CD4-positive, alpha-beta T cell treated with Interleukin-2 at 100 ng/mL for 4 hours (primary cell): ENCODE measurements at regions not wholly inside any gene's neighbourhood (a gene's known extent, or its start where the extent isn't known, plus 50 kb on each side); places are given as distances from the start of the nearest gene placed in this dataset.
"Not testable (repeated sequence)": the region's sequence is repeated elsewhere in the genome, so short reads cannot be mapped to it uniquely, and the experiment has no call there.

Source experiments
- DNase-seq: peaks from one replicate; pipeline ENCODE4 v3.0.0-alpha.2; 2020; ENCODE audit warnings: low spot score

DNA sequence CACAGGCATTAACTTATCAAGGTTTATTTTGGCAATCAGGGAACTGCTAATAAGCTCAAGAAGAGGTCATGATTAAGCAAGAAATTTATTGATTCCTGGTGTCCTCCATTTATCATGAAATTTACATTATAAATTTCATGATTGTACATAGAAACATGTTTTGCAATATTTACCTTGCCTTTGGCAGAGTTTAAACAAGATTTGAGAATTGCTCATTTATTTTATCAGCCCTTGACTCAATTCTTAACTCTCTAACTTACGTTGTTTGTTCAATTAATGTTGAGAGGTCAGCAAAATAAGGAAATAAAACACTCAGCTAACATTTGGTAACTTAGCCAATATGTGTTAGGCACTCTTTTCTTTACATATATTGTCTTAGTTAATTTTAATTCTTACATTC lies 286.6 kb downstream of the SLC7A11 start:
- no peak for DNase-seq

- DNase-seq = no peak
These were observed 290.0 kb downstream of the SLC7A11 start for GRCh38 chr4:137952116-137952515.

- DNase-seq = no peak
These were observed 291.9 kb downstream of the SLC7A11 start for GRCh38 chr4:137950286-137950685.

DNA sequence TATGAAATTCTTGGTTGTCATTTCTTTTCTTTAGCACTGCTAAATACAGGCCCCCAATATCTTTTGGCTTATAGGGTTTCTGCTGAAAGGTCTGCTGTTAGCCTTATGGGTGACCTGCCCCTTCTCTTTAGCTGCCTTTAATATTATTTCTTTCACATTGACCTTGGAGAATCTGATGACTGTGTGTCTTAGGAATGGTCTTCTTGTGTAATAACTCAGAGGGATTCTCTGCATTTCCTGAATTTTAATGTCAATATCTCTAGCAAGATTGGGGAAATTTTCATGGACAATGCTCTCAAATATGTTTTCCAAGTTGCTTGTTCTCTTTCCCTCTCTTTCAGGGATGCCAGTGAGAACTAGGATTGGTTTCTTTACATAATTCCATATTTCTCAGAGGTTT lies 292.4 kb downstream of the SLC7A11 start:
- DNase-seq = no peak

DNA sequence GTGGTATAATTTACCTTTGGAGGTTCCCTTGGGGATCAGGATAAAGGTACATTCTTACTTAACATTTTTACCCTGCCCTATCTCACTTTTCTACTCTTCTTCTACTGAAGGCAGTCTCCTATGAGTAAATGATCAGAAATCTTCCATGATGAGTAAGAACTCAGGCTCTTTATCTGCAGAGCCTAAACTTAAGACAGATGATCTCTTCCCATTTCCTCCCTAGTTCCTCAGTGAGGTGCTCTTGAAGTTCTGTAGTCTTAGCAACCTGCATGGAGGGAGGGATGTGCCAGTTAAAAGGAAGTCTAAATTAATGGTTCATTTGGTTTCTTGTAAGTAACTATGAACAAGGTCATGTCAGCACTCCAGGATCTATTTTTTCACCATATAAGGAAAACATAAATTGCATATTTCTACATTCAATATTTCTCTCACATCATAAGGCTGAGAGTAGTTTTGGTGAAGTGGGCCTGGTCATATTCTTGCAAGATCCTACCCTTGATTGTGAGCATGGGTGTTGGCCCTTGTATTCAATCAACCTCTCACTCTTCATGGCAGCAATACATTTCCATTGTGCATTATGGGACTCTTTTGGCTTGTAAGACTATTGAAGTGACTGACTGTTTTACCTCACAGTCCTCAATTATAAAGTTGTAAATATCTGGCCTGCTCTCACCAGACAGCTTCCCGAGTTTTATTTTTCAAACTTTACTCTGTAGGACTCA lies 295.5 kb downstream of the SLC7A11 start:
- DNase-seq = no peak

DNA sequence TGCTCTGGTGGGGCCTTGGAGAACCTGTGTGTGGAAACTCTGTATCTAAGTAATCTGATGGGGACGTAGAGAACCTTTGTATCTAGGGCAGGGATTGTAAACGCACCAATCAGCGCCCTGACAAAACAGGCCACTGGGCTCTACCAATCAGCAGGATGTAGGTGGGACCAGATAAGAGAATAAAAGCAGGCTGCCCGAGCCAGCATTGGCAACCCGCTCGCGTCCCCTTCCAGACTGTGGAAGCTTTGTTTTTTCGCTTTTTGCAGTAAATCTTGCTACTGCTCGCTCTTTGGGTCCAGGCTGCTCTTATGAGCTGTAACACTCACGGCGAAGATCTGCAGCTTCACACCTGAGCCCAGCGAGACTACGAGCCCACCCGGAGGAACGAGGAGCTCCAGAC lies 299.3 kb downstream of the SLC7A11 start:
- not testable (repeated sequence) for DNase-seq

GRCh38 chr4:137942015-137942515 lies 300.1 kb downstream of the SLC7A11 start:
- not testable (repeated sequence) for DNase-seq

GRCh38 chr4:137934911-137935310 lies 307.2 kb downstream of the SLC7A11 start:
- DNase-seq = no peak

GRCh38 chr4:137934046-137934445 lies 308.1 kb downstream of the SLC7A11 start:
- no peak for DNase-seq

- DNase-seq = no peak
These were observed 314.2 kb downstream of the SLC7A11 start for GRCh38 chr4:137927972-137928371.

- no peak for DNase-seq
These were observed 318.7 kb downstream of the SLC7A11 start for GRCh38 chr4:137923494-137923893.

DNA sequence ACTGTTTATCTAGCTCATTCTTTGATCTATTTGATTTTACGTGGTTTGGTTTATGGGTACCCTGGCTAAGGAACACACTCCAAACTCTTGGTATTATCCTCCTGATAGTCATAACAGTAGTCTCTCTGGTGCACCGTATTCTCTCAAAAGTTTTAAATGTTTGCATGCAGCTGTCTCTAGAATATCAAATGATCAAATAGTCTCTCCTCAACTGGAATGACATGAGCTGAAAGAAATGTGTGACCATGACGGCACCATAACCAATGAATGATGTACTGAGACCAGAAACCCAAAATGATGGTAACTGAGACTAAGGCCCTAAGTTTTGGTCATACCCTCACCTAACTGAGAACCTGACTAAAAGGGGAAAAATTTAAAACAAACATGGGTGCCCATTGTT lies 319.4 kb downstream of the SLC7A11 start:
- DNase-seq = no peak

- no peak for DNase-seq
These were observed 332.4 kb downstream of the SLC7A11 start for GRCh38 chr4:137909529-137910309.

- DNase-seq = no peak
These were observed 336.2 kb downstream of the SLC7A11 start for GRCh38 chr4:137905930-137906329.

DNA sequence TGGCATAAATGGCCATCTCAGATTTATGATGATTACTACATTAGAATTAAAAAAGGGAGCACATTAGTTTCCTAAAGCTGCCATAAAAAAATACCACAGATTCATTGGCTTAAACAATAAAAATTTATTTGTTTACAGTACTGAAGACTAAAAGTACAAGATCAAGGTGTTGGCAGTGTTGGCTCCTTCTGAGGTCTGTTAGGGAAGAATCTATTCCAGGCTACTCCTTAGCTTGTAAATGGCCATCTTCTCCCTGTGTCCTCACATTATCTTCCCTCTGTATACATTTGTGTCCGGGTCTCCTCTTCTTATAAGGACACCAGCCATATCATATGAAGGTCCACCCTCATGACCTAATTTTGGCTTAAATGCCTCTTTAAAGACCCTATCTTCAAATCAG lies 341.0 kb downstream of the SLC7A11 start:
- no peak for DNase-seq

- no peak for DNase-seq
These were observed 345.9 kb downstream of the SLC7A11 start for GRCh38 chr4:137896221-137896737.

DNA sequence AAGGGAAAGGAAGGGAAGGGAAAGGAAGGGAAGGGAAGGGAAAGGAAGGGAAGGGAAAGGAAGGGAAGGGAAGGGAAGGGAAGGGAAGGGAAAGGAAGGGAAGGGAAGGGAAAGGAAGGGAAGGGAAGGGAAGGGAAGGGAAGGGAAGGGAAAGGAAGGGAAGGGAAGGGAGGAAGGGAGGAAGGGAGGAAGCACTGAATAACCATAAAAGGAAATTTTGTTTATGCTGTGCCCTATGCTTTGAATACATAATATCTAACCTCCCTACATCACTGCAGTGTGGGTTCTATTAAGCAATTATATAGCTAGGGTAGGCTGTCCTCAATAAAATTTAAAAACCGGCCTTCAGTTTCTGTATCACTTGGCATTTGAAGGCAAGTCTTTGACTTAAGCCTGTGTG lies 346.6 kb downstream of the SLC7A11 start:
- DNase-seq = not testable (repeated sequence)

GRCh38 chr4:137892134-137892533 lies 350.0 kb downstream of the SLC7A11 start:
- no peak for DNase-seq

DNA sequence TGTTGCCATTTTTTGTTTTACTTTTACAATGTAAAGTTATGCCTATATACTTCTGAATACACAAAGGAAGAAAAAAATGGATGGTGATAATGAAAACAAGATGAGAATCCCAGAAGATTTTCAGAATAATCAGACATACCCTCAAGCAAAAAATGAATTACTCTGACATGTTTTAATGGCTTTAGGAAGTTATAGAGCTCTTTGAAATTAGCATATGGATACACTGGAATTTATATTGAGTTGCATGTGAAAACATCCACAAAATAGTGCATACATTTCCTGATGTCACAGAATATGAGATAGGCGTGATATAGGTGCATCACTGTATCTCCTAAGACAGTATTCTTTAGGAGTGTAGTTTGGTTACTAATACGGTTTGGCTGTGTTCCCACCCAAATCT lies 351.3 kb downstream of the SLC7A11 start:
- no peak for DNase-seq

DNA sequence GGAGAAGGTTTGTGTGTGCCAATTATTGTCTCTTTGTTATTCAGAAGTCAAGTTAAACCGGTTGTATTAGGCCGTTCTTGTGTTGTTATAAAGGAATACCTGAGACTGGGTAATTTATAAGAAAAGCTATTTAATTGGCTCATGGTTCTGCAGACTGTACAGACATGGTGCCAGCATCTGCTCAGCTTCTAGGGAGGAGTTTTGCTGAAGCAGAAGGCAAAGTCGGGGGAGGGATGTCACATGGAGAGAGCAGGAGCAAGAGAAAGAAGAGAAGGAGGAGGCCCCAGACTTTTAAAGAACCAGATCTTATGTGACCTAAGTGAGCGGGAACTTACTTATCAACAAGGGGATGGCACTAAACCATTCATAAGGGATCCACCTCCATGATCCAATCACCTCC lies 349.3 kb upstream of the PCDH18 start:
- no peak for DNase-seq

GRCh38 chr4:137868067-137868466 lies 335.8 kb upstream of the PCDH18 start:
- DNase-seq = not testable (repeated sequence)

GRCh38 chr4:137866671-137867070 lies 334.4 kb upstream of the PCDH18 start:
- DNase-seq = no peak

DNA sequence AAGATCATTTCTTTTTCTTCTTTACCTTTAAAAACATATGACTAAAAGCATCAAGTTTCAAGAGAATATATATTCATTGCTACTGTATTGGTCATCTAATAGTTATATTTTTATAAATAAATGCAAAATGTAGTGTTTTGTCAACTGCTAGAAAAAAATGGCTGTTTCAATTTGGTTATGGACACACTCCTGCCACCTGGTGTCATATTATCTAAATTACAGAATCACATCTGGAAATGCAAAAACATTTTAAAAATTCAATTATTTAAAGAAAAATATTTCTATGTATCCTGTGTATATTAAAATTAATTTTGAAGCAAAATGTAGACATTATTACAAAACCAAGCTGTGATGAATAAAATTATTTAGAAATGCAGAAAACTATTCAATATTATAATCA lies 329.4 kb upstream of the PCDH18 start:
- DNase-seq = no peak
